HG03103 (cell line): ENCODE measurements at regions not wholly inside any gene's neighbourhood (a gene's known extent, or its start where the extent isn't known, plus 50 kb on each side); places are given as distances from the start of the nearest gene placed in this dataset.

Experiments used
- ATAC-seq: cut with Tn5 transposase; IDR thresholded peaks from one replicate; pipeline ENCODE4 v1.9.1; 2021; ENCODE audit warnings: low read depth; ENCODE audit not compliant: unreplicated experiment

GRCh38 chr12:126506426-126507182 is 1441.4 kb downstream of the AACS start:
- no peak for ATAC-seq

GRCh38 chr12:126507231-126507630 is 1442.0 kb downstream of the AACS start:
- ATAC-seq, result no peak

DNA sequence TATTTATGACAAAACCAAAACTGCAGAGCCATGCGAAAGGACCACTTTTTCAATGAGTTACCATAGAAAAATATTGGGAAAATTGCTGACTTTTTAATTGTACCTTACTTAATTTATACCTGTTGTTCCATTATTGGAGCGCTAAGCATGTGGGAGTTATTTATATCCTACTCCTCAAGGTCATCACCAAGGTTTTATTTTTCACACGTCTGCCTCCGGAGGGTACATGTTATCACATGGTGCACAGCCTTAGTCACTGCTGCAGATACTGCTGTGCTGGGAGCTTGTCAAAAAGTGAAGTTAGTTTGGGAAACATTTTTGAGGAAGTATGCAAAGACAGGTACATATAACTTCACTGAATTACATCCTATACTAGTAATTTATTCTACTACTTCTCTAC is 1444.3 kb downstream of the AACS start:
- ATAC-seq, result no peak

DNA sequence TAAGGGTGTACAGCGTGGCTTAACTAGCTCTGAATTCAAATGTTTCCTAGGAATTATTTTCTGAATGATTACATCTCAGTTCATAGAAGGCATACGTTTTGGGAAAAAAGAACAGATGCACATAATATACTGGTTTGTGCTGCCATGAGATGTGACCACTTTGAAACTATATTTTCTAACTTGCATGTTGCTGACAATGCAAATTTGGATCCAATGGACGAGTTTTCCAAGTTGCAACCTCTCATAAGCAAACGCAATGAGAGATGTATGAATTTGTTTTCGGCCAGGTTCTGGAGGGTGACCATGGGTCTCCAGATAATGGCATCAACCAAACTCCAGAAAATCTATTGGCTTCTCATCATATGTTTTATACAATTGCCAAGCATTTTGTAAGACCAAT is 1445.4 kb downstream of the AACS start:
- no peak for ATAC-seq

DNA sequence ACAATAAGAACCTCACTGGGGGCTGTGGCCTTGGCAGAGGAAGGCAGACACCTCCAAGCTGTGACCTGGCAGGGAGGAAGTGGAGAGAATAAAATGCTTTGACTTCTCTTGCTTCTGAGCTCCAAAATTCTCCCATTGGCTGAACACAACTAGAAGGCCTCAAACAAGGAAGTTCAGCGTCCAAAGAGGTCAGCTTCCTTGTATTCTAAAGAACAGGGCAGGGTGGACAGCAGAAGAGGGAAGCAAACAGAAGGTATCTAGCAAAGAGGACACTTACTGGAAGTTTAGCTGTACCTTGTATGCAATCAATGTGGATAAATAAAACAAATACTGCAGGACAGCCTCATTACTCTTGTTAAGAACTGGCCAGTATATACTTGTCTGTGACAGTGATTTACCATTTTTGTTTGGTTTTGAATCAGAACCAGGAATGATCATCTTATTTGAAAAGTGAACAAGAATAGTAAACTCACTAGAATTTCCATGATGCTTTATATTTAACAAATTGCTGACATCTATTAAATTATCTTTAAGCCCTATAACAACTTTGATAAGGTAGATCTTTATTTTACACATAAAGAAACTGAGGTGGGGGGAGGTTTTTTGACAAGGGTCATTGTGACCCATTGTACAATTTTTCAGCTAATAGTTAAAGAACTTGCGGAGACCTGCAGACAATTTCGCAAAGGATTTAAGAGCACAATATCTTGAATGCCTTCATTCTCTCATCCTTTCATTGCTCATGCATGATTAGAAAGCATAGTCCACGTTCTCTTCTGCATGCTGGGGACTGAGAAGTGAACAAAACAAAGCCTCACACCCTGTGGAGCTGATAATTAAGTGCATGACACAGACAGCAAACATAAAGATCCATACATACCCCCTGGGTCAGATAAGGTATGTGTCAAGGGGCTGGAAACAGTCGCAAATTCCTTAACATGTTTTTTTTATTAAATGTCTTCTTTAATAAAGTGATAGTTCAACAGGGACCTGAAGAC is 1448.0 kb downstream of the AACS start:
- no peak for ATAC-seq

DNA sequence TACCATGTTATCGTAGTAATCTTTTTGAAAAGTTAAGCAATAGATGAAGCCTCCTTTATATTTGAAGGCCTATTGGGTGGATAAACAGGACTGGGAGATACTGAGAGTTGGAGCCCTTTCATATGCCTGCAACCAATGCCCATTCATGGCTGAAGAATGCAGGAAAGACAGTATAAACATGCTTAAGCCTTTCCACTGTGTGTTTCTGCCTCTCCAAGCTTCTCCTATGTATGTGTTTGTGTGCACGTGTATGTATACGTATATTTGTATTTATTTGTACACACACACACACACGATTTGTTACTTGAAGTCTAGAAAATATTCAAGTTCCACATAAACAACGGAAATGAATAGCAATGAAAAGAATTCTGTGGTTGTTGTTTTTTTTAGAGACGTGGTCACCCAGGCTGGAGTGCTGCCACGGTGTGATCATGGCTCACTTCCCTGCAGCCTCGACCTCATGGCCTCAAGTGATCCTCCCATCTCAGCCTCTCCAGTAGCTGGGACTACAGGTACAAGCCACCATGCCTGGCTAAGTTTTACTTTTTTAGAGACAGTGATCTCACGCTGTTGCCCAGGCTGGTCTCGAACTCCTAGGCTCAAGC is 1453.5 kb downstream of the AACS start:
- no peak for ATAC-seq

DNA sequence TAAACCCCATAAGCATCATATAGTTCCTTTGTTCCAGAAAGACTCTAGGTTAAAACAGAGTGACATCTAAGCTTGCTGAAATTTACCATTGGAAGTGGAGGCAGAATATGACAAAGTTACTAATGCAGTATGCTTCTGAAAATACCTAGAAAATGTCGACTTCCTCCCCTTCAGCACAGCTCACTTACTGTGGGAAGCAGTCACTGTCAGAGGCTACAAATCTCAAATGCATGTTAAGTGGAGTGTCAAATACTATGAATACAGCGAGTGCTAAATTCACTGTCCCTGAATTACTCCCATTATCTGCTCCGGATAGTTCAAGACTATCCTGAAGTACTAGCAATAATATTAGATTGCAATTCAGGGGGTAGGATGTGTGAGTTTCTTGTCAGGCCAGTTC is 1454.6 kb downstream of the AACS start:
- ATAC-seq, result no peak

DNA sequence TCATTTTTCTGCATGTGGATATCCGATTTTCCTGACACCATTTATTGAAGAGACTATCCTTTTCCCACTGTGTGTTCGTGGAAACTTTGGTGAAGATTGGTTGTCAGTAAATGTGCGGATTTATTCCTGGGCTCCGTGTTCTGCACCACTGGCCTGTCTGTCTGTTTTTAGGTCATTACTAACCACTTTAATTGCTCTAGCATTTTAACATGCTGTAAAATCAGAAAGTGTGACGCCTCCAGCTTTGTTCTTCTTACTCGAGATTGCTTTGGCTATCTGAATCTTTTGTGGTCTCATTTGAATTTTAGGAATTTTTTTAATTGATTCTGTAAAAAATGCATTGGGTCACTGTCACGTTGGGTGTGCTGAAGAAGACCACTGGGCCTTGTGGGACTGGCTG is 1458.7 kb downstream of the AACS start:
- no peak for ATAC-seq

DNA sequence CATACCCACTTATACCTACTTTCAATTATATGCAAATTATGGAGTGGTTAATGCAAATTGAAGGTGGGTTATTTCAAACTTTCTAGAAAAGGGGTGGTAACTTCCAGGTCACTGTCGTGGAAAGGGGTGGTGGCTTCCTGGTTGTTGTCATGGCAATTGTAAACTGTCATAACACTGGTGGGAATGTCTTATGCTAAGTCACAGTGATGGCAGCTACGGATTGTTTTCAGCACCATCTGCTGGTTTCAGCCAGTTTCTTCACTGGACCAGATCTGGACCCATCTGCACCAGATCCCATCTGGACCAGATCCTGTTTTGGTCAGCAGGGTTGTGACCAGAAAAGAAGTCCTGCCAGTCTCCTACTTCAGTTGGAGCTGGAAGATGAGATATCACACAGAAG is 1469.3 kb downstream of the AACS start:
- no peak for ATAC-seq

GRCh38 chr12:126534942-126535341 is 1469.7 kb downstream of the AACS start:
- no peak for ATAC-seq

DNA sequence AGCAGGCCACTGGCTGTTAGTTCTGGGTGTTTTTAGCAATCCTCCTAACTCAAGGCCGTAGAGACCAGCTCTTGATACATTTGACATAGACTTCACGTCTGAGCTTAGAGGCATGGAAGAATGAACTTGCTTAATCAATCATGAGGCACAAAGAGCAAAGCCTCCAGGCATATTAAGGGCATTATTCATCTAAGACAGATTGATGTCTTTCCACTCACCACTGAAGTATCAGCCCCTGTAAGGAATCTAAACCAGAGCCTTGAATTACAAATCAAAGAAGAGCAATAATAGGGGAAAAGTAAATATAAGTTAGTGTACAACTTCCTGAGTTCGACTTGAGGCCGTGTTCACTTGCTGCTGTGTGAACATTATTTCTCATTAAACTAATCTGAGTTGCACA is 1470.7 kb downstream of the AACS start:
- ATAC-seq, result no peak

GRCh38 chr12:126537961-126538530 is 1472.8 kb downstream of the AACS start:
- ATAC-seq, result no peak

DNA sequence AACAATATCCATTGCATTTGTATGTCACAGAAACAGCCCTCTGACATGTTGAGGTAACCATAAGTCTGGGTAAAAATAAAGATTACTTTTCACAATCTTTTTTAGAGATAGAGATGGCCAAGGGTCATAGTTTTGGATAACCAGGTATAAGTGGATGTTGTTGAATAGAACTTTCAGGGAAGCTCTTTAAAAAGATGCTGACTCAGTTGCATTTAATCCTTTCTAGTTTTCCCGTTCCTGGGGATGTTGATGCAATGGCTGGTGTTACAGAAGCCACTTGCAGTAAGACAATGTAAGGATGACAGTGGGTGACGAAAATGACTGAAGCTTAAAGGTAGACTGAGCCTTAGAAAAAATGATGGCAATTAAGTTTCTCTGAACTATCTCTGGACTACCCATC is 1473.7 kb downstream of the AACS start:
- no peak for ATAC-seq

- ATAC-seq, result no peak
Measured at GRCh38 chr12:126545411-126545810, 1480.2 kb downstream of the AACS start.

DNA sequence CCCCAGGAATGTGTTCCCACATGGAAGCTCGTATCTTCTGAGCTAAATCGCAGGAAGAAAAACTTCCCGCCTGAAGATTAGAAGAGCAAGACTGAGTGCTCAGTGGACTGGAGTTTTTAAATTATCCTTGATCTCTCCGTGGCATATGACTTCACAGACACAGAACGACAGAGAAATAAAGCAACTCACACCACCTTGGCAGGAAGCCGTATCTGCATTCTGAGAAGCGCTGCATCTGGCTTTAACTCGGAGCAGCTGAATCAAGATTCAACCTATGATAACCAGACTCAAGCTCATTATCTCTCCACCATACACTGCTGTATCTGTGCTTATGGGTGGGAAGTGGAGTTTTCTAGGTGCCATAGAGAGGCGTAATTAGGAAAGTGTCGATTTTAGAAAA is 1482.7 kb downstream of the AACS start:
- ATAC-seq, result no peak

DNA sequence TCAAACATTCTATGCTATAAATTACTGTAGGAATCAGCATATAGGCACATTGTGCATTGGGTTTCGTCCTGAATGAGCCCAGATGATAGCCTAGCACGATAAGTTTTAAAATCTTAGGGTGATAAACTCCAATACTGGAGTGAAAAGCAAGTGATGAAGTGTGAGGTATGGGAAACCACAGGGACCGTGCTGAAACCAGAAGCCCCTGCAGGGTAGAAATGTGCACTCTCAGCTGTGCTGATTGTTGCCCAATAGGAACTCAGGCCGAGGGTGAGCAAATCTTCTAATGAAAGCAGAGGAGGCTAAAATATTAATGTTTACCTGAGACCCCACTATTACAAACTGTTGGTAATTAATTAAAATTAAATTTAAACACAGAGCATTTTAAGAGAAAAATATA is 1486.6 kb downstream of the AACS start:
- ATAC-seq, result no peak

DNA sequence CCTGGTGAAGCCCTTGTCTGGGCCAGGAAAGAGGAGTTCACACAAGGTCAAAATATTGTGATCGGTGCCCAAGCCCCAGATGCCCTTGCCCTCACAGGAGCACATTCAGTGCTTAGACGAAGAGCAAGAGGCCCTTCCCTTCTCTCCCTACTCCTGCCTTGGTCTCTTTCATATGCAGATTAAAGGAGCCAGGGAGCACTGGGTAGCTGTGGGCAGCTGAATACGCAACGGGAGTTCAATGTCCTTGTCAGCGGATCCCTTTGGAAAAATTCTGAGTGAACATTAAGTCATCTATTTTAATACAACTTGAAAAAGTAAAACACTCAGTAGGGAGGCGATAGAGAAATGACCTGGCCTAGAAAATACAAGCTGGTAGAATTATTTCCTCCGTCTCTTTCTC is 1489.4 kb downstream of the AACS start:
- no peak for ATAC-seq

GRCh38 chr12:126557659-126558058 is 1492.4 kb downstream of the AACS start:
- ATAC-seq, result no peak

GRCh38 chr12:126558219-126558618 is 1493.0 kb downstream of the AACS start:
- no peak for ATAC-seq

- ATAC-seq, result no peak
Measured at GRCh38 chr12:126558810-126559209, 1493.6 kb downstream of the AACS start.

- no peak for ATAC-seq
Measured at GRCh38 chr12:126567016-126567415, 1501.8 kb downstream of the AACS start.
